ENCODE measurements at regions not wholly inside any gene's neighbourhood (a gene's known extent, or its start where the extent isn't known, plus 50 kb on each side); places are given as distances from the start of the nearest gene placed in this dataset.

DNA sequence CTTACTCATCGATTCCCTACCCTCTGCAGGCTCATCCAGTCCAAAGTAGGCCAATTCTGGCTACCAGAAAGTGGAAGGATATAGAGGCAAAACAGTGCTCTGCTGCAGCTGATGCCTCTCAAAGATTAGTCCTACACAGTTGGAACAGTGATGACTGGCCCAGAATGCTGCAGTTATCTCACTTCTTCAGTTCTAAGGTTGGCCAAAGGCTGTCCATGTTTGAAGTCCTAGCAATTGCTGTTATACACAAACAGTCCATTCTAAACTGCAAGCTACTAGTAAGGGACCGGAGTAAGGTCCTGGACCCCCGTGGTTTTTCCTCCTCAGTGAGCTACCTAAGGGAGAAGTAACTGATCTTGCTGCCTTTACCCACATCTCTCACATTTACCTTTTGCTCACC is 129.1 kb upstream of the NRIP1 start:
- TF ChIP-seq, protein P1, sequence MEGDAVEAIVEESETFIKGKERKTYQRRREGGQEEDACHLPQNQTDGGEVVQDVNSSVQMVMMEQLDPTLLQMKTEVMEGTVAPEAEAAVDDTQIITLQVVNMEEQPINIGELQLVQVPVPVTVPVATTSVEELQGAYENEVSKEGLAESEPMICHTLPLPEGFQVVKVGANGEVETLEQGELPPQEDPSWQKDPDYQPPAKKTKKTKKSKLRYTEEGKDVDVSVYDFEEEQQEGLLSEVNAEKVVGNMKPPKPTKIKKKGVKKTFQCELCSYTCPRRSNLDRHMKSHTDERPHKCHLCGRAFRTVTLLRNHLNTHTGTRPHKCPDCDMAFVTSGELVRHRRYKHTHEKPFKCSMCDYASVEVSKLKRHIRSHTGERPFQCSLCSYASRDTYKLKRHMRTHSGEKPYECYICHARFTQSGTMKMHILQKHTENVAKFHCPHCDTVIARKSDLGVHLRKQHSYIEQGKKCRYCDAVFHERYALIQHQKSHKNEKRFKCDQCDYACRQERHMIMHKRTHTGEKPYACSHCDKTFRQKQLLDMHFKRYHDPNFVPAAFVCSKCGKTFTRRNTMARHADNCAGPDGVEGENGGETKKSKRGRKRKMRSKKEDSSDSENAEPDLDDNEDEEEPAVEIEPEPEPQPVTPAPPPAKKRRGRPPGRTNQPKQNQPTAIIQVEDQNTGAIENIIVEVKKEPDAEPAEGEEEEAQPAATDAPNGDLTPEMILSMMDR (IDR thresholded peaks at IDR 0.05; ENCODE audit: borderline replicate concordance, extremely low read depth, low read length, poor library complexity, severe bottlenecking): no peak
- TF ChIP-seq EZH2 (IDR thresholded peaks at IDR 0.05; ENCODE audit: borderline replicate concordance, low read depth, low read length, severe bottlenecking): no peak

Data from DND-41 (cell line).